ENCODE measurements at regions not wholly inside any gene's neighbourhood (a gene's known extent, or its start where the extent isn't known, plus 50 kb on each side); places are given as distances from the start of the nearest gene placed in this dataset.

GRCh38 chr11:105371311-105371710, 231.7 kb upstream of the CARD18 start:
- no peak for DNase-seq (ENCODE audit: low spot score)
- Histone ChIP-seq H3K27ac (ENCODE audit: low read depth, low read length, poor library complexity, severe bottlenecking) (no peak overlapping the region), H3K36me3 (ENCODE audit: insufficient read depth, low read length, poor library complexity, severe bottlenecking) (no peaks in the 10 kb centered on the region), H3K4me3 (ENCODE audit: low read depth, low read length, poor library complexity, severe bottlenecking) (no peak overlapping the region), H3K4me1 (ENCODE audit: insufficient read depth, low read length, poor library complexity, severe bottlenecking) (no peaks in the 10 kb centered on the region), H3K27me3 (replicated peaks; ENCODE audit: insufficient read depth, low read depth, low read length, poor library complexity) (peaks cover 62% of the 10 kb centered on the region), H3K9me3 (ENCODE audit: low read depth, low read length, poor library complexity, severe bottlenecking) (peaks cover 2% of the 10 kb centered on the region)
- intact Hi-C loops (cut with micrococcal nuclease; ENCODE audit: unreplicated experiment), result no loop called here
- CTCF ChIA-PET, result no interaction called here
- POLR2A ChIA-PET (ENCODE audit: low non-redundant PET), result no interaction called here
- no TSS peak for BruUV-seq (replicated peaks)
- no peak for TF ChIP-seq CTCF (conservative IDR thresholded peaks at IDR 0.05; ENCODE audit: low read depth, low read length)
- TF ChIP-seq EZH2 (IDR thresholded peaks at IDR 0.05; ENCODE audit: borderline replicate concordance, low read depth, low read length, poor library complexity, severe bottlenecking), result no peak

- Histone ChIP-seq H3K27ac (ENCODE audit: low read depth, low read length, poor library complexity, severe bottlenecking) (no peak overlapping the region), H3K36me3 (ENCODE audit: insufficient read depth, low read length, poor library complexity, severe bottlenecking) (no peaks in the 10 kb centered on the region), H3K9me3 (ENCODE audit: low read depth, low read length, poor library complexity, severe bottlenecking) (no peaks in the 10 kb centered on the region), H3K4me1 (ENCODE audit: insufficient read depth, low read length, poor library complexity, severe bottlenecking) (no peaks in the 10 kb centered on the region), H3K27me3 (replicated peaks; ENCODE audit: insufficient read depth, low read depth, low read length, poor library complexity) (peaks cover 86% of the 10 kb centered on the region), H3K4me3 (ENCODE audit: low read depth, low read length, poor library complexity, severe bottlenecking) (no peak overlapping the region)
- intact Hi-C loops (cut with micrococcal nuclease; ENCODE audit: unreplicated experiment), result no loop called here
- CTCF ChIA-PET, result no interaction called here
- TF ChIP-seq CTCF (conservative IDR thresholded peaks at IDR 0.05; ENCODE audit: low read depth, low read length) (no peak), EZH2 (IDR thresholded peaks at IDR 0.05; ENCODE audit: borderline replicate concordance, low read depth, low read length, poor library complexity, severe bottlenecking) (no peak)
- POLR2A ChIA-PET (ENCODE audit: low non-redundant PET), result no interaction called here
- DNase-seq (ENCODE audit: low spot score), result no peak
- BruUV-seq (replicated peaks), result no TSS peak
These were observed 229.1 kb upstream of the CARD18 start for GRCh38 chr11:105368711-105369110.

GRCh38 chr11:105367129-105367528, 227.6 kb upstream of the CARD18 start:
- H3K4me1 ChIP-seq (ENCODE audit: insufficient read depth, low read length, poor library complexity, severe bottlenecking), result no peaks in the 10 kb centered on the region
- no peak overlapping the region for H3K27ac ChIP-seq (ENCODE audit: low read depth, low read length, poor library complexity, severe bottlenecking)
- H3K27me3 ChIP-seq (replicated peaks; ENCODE audit: insufficient read depth, low read depth, low read length, poor library complexity), result peaks cover 87% of the 10 kb centered on the region
- H3K36me3 ChIP-seq (ENCODE audit: insufficient read depth, low read length, poor library complexity, severe bottlenecking), result no peaks in the 10 kb centered on the region
- no peak for DNase-seq (ENCODE audit: low spot score)
- ChIA-PET POLR2A (ENCODE audit: low non-redundant PET) (no interaction called here), CTCF (no interaction called here)
- TF ChIP-seq CTCF (conservative IDR thresholded peaks at IDR 0.05; ENCODE audit: low read depth, low read length) (no peak), EZH2 (IDR thresholded peaks at IDR 0.05; ENCODE audit: borderline replicate concordance, low read depth, low read length, poor library complexity, severe bottlenecking) (no peak)
- no TSS peak for BruUV-seq (replicated peaks)
- no peaks in the 10 kb centered on the region for H3K9me3 ChIP-seq (ENCODE audit: low read depth, low read length, poor library complexity, severe bottlenecking)
- intact Hi-C loops (cut with micrococcal nuclease; ENCODE audit: unreplicated experiment), result no loop called here
- H3K4me3 ChIP-seq (ENCODE audit: low read depth, low read length, poor library complexity, severe bottlenecking), result no peak overlapping the region

All from A673 (cell line).